ENCODE measurements at regions not wholly inside any gene's neighbourhood (a gene's known extent, or its start where the extent isn't known, plus 50 kb on each side); places are given as distances from the start of the nearest gene placed in this dataset.

- no peak for TF ChIP-seq CREB5 (CRISPR knock-in tag; IDR thresholded peaks at IDR 0.05; ENCODE audit: low read depth)
- TF ChIP-seq ZC3H10 (CRISPR knock-in tag; IDR thresholded peaks at IDR 0.05) = no peak
- TF ChIP-seq TOX (CRISPR knock-in tag; IDR thresholded peaks at IDR 0.05; ENCODE audit: borderline replicate concordance) = no peak
- TF ChIP-seq ZFP30 (CRISPR knock-in tag; IDR thresholded peaks at IDR 0.05) = no peak
- no peak for TF ChIP-seq SNAI2 (CRISPR knock-in tag; IDR thresholded peaks at IDR 0.05)
These were observed 224.6 kb downstream of the IL15 start for GRCh38 chr4:141860974-141861373.

All from SK-N-SH treated with all-trans-retinoic acid at 6 μM for 48 hours (cell line).